HG03439 (cell line): ENCODE measurements at regions not wholly inside any gene's neighbourhood (a gene's known extent, or its start where the extent isn't known, plus 50 kb on each side); places are given as distances from the start of the nearest gene placed in this dataset.
"Not testable (repeated sequence)": the region's sequence is repeated elsewhere in the genome, so short reads cannot be mapped to it uniquely, and the experiment has no call there.

Experiments
- ATAC-seq: cut with Tn5 transposase; IDR thresholded peaks from one replicate; pipeline ENCODE4 v1.9.1; 2021; ENCODE audit warnings: mild to moderate bottlenecking, moderate library complexity; ENCODE audit not compliant: unreplicated experiment

- ATAC-seq: not testable (repeated sequence)
Measured at GRCh38 chr16:29578898-29579297, 72.7 kb upstream of the NPIPB12 start.

DNA sequence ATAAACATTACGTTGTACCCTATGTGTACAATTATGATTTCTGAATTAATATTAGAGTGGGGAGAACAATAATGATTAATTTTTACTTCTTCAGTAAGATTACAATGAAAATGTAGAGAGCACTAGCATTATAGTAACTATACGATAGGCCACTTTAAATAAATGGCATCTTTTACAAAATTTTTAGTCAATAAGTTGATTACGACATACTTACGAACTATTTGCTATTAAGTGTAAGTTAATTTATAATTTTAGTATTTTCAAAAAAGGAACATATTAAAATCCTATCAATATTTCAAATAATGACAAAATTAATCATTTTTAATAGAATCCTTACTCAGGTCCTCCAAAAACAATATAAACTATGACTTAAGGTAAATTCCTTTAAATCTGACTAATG lies 75.6 kb upstream of the NPIPB12 start:
- ATAC-seq: not testable (repeated sequence)

DNA sequence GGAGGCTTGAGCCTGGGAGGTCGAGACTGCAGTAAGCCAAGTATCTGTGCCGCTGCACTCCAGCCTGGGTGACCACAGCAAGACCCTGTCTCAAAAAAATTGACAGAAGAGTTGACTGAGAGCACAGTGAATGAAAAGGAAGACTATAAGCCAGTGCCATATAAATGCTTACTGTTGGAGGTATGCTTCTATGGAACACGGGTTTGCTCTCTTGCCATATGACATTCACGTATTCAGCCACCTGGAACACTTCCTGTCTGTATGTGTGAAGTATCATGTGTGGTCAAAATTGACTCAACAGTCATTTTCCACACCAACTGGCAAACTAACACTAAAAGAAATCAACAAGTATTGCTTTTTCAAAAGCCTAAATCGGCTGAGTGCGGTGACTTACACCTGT lies 71.1 kb upstream of the SPN start:
- ATAC-seq: not testable (repeated sequence)

- peak; percentile 38 for ATAC-seq
Measured at GRCh38 chr16:29594269-29594925, 68.7 kb upstream of the SPN start.

- ATAC-seq: peak; percentile 73
Measured at GRCh38 chr16:29594926-29595838, 67.9 kb upstream of the SPN start.

DNA sequence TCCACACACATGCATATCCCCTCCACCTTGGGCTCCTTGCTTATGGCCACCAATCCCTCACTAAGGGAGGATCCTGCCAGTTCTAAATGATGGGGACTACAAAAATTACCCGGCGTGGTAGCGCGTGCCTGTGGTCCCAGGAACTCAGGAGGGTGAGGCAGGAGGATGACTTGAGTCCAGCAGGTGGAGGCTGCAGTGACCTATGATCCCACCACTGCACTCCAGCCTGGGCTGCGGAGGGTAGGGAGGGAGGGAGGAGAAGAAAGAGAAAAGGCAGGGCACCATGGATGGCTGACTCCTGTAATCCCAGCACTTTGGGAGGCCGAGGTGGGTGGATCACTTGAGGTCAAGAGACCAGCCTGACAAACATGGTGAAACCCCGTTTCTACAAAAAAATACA lies 66.0 kb upstream of the SPN start:
- ATAC-seq: not testable (repeated sequence)

GRCh38 chr16:29600111-29601000 lies 62.7 kb upstream of the SPN start:
- ATAC-seq: not testable (repeated sequence)

DNA sequence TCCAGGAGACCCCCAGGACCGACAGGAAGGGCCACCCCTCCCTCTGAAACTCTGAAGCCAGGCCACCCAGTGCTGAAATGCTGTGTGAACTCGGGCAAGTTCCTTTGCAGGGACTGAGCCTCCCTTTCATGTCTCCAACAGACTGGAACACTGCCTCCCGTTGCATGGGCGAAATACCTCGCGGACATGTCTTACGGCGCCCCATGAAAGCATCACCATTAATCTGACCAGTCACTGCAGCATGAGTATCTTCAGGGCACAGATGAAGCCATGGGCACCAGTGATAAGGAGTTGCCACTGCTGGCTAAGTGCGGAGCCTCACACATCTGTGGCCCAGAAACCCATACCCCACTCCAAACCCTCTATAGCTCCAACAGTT lies 60.8 kb upstream of the SPN start:
- not testable (repeated sequence) for ATAC-seq

- ATAC-seq: not testable (repeated sequence)
Measured at GRCh38 chr16:29602683-29603088, 60.4 kb upstream of the SPN start.

DNA sequence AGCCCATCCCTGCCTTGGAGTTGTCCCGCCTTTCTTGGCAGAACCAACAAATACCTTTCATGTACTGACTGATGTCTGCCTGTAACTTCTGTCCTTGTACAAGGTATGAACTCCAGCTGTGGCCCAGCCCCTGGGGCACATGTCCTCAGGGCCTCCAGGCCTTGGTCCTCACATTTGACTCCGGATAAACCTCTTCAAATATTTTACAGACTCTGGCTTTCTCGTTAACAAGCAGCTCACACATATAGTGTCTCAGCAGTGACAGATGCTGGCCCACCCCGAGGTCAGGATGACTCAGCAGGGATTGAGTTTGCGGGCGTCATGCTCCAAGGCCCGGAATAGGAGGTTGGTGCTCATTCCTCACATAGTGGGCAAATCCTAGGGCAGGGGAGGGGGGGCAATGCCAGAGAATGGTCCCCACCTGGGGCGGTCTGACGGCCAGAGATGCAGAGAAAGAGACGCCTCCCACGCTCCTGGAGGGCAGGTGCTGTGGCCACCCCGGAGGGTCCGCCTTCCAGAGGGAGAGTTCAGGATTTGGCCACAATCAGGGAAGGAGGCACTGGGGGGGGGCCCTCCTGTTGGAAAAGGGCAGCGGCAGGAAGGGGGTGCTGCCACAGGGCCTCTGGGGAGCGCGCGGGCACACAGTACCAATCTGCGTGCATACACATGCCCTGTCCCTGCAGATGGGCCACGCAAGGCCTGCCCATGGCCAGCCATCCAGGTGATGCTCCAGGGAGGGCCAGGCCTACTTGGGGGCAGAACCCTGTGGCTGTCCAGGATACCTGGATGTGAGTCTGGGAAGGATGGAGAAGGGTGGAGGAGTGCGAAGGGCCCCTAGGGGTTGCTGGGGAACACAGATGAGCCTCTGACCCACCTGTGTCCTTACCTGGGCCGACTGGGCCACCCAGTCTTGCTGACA lies 58.2 kb upstream of the SPN start:
- ATAC-seq: not testable (repeated sequence)

DNA sequence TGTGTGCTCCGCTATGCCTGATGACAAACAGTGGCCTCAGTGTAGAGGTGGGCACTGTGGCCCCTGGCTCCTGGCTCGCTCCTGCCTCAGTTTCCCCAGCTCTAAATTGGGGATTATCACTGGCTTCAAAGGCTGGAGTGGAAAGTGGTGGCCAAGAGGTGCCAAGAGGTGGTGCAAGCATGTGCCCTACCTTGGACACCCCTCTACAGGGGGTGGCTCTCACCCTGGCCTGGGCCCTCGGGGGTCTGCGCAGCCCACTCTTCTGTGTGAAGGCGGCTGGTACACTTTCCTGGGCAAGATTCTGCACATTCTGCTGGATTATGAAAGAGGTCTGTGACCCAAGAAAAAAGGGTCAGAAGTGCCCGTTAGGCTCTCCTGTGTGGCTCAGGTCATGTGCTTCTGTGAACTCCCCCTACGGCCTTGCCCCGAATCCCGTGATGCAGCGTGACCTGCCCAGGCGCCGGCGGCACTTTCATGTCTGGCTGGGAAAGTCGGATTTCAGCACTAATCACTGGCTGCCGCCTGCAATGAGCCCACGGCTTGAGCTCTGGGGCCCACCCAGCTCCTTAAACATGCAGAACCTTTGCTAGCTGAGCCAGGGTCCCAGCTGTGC lies 57.3 kb upstream of the SPN start:
- ATAC-seq: not testable (repeated sequence)

DNA sequence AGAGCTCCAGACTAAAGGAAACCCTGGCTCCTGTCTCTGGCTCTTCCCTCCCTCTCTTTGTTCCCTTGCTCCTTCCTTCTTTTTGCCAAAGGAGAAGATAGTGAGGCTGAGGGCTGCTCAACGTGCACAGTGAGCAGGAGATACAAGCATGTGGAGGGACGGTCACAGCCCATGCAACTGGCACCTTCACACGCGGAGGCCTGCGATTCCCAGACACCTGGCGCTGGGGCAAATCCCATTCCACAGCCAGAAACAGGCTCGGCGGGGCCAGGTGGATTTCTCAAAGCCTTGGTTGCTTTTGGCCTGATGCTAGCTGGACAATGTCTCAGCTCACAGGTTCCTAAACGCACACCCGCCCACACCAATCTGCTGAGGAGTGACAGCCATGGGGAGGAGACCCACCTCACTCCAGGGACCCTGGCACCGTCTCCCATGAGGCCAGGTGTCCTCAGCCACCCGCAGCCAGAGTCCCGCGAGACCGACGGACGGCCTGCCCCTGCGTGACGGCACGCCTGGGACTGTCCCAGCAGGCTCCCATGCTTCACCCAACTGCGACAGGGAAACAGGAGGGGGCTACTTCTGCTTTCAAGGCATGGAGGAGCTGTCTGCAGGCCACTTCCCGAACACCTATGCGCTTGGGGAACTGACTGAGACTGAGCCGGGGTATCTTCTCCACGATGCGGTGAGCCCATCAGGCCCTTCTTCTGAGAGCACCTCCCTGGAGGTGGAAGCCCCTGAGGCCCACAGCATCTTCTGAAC lies 56.2 kb upstream of the SPN start:
- ATAC-seq: not testable (repeated sequence)

- not testable (repeated sequence) for ATAC-seq
Measured at GRCh38 chr16:29607428-29607823, 55.6 kb upstream of the SPN start.

GRCh38 chr16:29612381-29613306 lies 50.4 kb upstream of the SPN start:
- peak; percentile 46 for ATAC-seq
